ENCODE measurements at regions not wholly inside any gene's neighbourhood (a gene's known extent, or its start where the extent isn't known, plus 50 kb on each side); places are given as distances from the start of the nearest gene placed in this dataset.

- Histone ChIP-seq H3K27me3 (no peaks in the 10 kb centered on the region), H3K36me3 (no peaks in the 10 kb centered on the region), H3K9me3 (no peaks in the 10 kb centered on the region), H3K4me1 (no peaks in the 10 kb centered on the region), H3K27ac (no peak overlapping the region), H3K4me3 (no peak overlapping the region)
- TF ChIP-seq, protein P1, sequence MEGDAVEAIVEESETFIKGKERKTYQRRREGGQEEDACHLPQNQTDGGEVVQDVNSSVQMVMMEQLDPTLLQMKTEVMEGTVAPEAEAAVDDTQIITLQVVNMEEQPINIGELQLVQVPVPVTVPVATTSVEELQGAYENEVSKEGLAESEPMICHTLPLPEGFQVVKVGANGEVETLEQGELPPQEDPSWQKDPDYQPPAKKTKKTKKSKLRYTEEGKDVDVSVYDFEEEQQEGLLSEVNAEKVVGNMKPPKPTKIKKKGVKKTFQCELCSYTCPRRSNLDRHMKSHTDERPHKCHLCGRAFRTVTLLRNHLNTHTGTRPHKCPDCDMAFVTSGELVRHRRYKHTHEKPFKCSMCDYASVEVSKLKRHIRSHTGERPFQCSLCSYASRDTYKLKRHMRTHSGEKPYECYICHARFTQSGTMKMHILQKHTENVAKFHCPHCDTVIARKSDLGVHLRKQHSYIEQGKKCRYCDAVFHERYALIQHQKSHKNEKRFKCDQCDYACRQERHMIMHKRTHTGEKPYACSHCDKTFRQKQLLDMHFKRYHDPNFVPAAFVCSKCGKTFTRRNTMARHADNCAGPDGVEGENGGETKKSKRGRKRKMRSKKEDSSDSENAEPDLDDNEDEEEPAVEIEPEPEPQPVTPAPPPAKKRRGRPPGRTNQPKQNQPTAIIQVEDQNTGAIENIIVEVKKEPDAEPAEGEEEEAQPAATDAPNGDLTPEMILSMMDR (IDR thresholded peaks at IDR 0.05): no peak
- no peak for TF ChIP-seq POLR2AphosphoS5 (IDR thresholded peaks at IDR 0.05)
- WGBS, 2 donors: 71 to 86% methylated on average over 3 of the region's 3 CpGs
- DNase-seq: no peak
- intact Hi-C loops (cut with DNase I): no loop called here
Observed at GRCh38 chr11:71125150-71125549, 127.2 kb downstream of the SHANK2 start.

- no peak for DNase-seq
- Histone ChIP-seq H3K4me1 (no peaks in the 10 kb centered on the region), H3K4me3 (no peak overlapping the region), H3K9me3 (no peaks in the 10 kb centered on the region), H3K36me3 (no peaks in the 10 kb centered on the region), H3K27ac (no peak overlapping the region), H3K27me3 (no peaks in the 10 kb centered on the region)
- TF ChIP-seq EP300 (IDR thresholded peaks at IDR 0.05) (no peak), POLR2AphosphoS5 (IDR thresholded peaks at IDR 0.05) (no peak), POLR2A (IDR thresholded peaks at IDR 0.05) (no peak)
- TF ChIP-seq, protein P1 (IDR thresholded peaks at IDR 0.05): no peak
- WGBS, 2 donors: 98% methylated on average over 2 of the region's 2 CpGs
- intact Hi-C loops (cut with DNase I): no loop called here
Observed at GRCh38 chr11:71124127-71124526, 128.2 kb downstream of the SHANK2 start.

DNA sequence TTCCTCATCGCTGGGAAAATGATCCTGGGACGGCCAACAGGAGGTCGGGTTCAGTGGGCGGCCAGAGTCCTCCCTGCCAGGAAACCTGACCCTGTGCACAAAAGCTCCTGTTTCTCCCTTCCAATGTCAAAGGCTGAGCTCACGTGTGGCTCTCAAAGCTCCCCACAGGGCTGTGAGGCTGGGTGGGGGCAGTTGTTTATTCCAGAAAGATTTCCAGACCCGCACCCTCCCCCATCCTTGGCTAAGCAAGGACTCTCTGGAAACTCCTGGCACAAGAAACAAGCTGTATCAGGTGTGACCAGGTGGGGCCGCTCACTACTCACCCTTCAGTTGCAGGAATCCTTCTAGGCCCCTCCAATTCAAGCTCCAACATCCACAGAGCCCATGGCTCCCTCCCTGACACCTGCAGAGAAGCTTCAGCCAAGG lies 131.9 kb downstream of the SHANK2 start:
- H3K4me1 ChIP-seq: no peaks in the 10 kb centered on the region
- intact Hi-C loops (cut with DNase I): no loop called here
- no peaks in the 10 kb centered on the region for H3K9me3 ChIP-seq
- H3K27me3 ChIP-seq: no peaks in the 10 kb centered on the region
- H3K36me3 ChIP-seq: no peaks in the 10 kb centered on the region
- H3K27ac ChIP-seq: no peak overlapping the region
- 42 to 65% methylated on average over 7 of the region's 7 CpGs for WGBS, 2 donors
- DNase-seq: no peak
- TF ChIP-seq POLR2AphosphoS5 (IDR thresholded peaks at IDR 0.05) (no peak), EP300 (IDR thresholded peaks at IDR 0.05) (no peak), POLR2A (IDR thresholded peaks at IDR 0.05) (no peak)
- TF ChIP-seq, protein P1 (IDR thresholded peaks at IDR 0.05): no peak
- no peak overlapping the region for H3K4me3 ChIP-seq

DNA sequence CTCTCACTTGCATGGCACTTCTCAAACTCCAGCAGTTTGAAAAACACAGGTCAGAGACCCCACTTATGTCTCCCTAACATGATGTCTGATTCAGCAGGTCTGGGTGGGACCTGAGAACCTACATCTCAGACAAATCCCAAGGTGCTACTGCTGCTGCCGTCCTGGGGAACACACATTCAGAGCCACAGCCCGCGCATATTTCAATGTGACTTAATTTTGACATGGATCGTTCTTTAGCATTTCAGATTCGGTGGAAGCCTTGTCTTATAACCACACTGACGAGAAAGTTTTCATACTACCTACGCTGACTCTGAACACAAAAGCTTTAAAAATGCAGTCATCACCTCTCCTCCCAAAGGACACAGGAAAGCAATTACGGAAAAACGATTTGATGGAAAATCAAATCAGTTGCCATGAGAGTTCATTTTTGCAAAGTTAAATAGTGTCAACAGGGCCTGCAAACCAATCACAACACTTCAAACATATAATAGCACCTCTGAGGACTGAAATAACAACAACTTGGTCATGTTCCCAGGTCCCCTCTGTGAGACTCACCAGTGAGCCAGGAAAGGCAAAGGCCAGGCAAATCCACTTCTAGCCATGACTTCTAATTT lies 132.6 kb downstream of the SHANK2 start:
- Histone ChIP-seq H3K27me3 (peaks cover 0 to 5% (median 0%) of the 10 kb centered on the region in 3 donors), H3K27ac (no peak overlapping the region), H3K4me1 (no peaks in the 10 kb centered on the region), H3K36me3 (no peaks in the 10 kb centered on the region), H3K9me3 (no peaks in the 10 kb centered on the region), H3K4me3 (no peak overlapping the region)
- intact Hi-C loops (cut with DNase I): no loop called here
- WGBS, 2 donors: 91 to 93% methylated on average over 9 of the region's 9 CpGs
- TF ChIP-seq POLR2A (IDR thresholded peaks at IDR 0.05): no peak
- TF ChIP-seq, protein P1 (IDR thresholded peaks at IDR 0.05): no peak
- no peak for DNase-seq

DNA sequence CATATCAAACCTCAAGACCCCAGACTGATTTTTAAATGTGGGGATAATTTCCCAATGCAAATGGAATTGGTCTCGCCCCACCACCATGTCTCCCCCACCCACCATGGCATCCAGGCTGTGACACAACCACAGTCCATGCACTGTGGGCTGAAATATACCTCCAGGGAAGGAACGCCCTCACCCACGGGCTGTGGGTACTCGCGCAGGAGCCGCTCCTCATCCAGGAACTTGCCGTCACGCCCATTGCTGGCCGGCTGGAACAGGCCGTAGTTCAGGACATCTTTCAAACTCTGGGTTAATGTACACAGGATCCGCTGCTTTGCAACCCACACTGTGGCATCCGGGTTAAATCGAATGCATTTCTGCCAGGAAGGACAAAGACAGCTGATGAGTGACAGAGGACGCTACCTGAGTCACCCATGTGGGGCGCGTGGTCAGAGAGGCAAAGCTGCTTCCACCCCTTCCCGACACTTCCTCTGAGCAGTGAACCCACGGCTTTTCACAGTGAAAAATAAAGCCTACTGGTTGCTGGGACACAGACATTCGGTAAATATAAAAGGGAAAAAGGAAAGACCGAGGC lies 133.6 kb downstream of the SHANK2 start:
- H3K36me3 ChIP-seq: no peaks in the 10 kb centered on the region
- no peak overlapping the region for H3K27ac ChIP-seq
- no peak overlapping the region for H3K4me3 ChIP-seq
- TF ChIP-seq EP300 (IDR thresholded peaks at IDR 0.05): no peak
- TF ChIP-seq POLR2A (IDR thresholded peaks at IDR 0.05): no peak
- TF ChIP-seq POLR2AphosphoS5 (IDR thresholded peaks at IDR 0.05): no peak
- TF ChIP-seq, protein P1 (IDR thresholded peaks at IDR 0.05): no peak
- WGBS, 2 donors: 89 to 90% methylated on average over 20 of the region's 20 CpGs
- no peak for DNase-seq
- H3K9me3 ChIP-seq: no peaks in the 10 kb centered on the region
- no peaks in the 10 kb centered on the region for H3K4me1 ChIP-seq
- intact Hi-C loops (cut with DNase I): no loop called here
- H3K27me3 ChIP-seq: peaks cover 0 to 10% (median 0%) of the 10 kb centered on the region in 3 donors

Data from sigmoid colon (tissue), 6 donors.